MCF 10A (cell line): ENCODE measurements at regions not wholly inside any gene's neighbourhood (a gene's known extent, or its start where the extent isn't known, plus 50 kb on each side); places are given as distances from the start of the nearest gene placed in this dataset.

Source experiments
- BruUV-seq: library from RNA; stranded (reverse); fragments of 400-500 nt; replicated peaks from 2 replicates; lab custom pipeline; 2021; lab: Mats Ljungman, UMichigan
- CTCF ChIA-PET: fragments of 300-600 bp; sonication (Branson Sonifier 250); formaldehyde crosslinking; extraction: SDS; loops from one replicate; lab custom pipeline; 2021; ENCODE audit warnings: antibody characterized with exemption, inconsistent platforms; lab: Yijun Ruan, JAX
- POLR2A ChIA-PET: fragments of 300-600, 350-650 bp; sonication (Branson Sonifier 250); formaldehyde crosslinking; extraction: SDS; loops from one replicate; lab custom pipeline; 2020; ENCODE audit warnings: antibody characterized with exemption, inconsistent platforms; lab: Yijun Ruan, JAX
- DNase-seq: peaks from one replicate; pipeline ENCODE4 v3.0.0-alpha.2; 2018; ENCODE audit not compliant: unreplicated experiment
- H3K27ac Mint-ChIP-seq: one replicate; pipeline ENCODE4 v1.8.0; 2022; ENCODE audit warnings: mild to moderate bottlenecking, low read depth, mixed read lengths; ENCODE audit not compliant: unreplicated experiment
- H3K27me3 Mint-ChIP-seq: one replicate; pipeline ENCODE4 v1.8.0; 2022; ENCODE audit warnings: mixed read lengths; ENCODE audit not compliant: insufficient read depth, unreplicated experiment
- H3K36me3 Mint-ChIP-seq: one replicate; pipeline ENCODE4 v1.8.0; 2022; ENCODE audit warnings: mild to moderate bottlenecking, moderate library complexity, mixed read lengths; ENCODE audit not compliant: insufficient read depth, unreplicated experiment
- H3K4me1 Mint-ChIP-seq: one replicate; pipeline ENCODE4 v1.8.0; 2022; ENCODE audit warnings: mixed read lengths; ENCODE audit not compliant: insufficient read depth, unreplicated experiment
- H3K4me3 Mint-ChIP-seq: one replicate; pipeline ENCODE4 v1.8.0; 2022; ENCODE audit warnings: mild to moderate bottlenecking, moderate library complexity, mixed read lengths; ENCODE audit not compliant: unreplicated experiment
- H3K9me3 Mint-ChIP-seq: one replicate; pipeline ENCODE4 v1.8.0; 2022; ENCODE audit warnings: mixed read lengths; ENCODE audit not compliant: unreplicated experiment
- intact Hi-C: fragments of 100-400 bp; cut with micrococcal nuclease; formaldehyde crosslinking; loops from 2 replicates; pipeline ENCODE4 v1.14.1; 2022
- TF ChIP-seq, protein P1 (sequence below): fragments of 200-600 bp; IDR thresholded peaks from one replicate; pipeline ENCODE4 v1.8.0; 2022; ENCODE audit warnings: antibody characterized with exemption, mild to moderate bottlenecking; ENCODE audit not compliant: unreplicated experiment

DNA sequence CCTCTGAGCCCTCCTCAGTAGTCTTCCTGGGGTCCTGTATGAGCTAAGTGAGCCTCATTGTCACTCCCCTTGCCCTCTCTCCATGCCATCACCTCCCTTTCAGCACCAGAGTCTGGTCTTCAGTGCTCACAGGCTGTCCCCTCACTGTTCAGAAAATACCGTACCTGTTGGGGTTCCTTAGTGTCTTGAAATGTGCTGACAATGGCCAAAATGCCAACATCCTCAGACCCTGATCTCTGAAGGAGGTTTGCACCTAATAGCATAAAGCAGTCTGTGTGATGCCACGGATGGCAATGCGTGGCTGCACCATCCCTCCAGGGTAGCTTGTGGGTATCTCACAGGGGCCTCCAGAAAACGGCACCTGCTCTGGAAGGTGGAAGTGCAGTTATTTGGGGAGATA, 301.0 kb upstream of the TLE3 start:
- POLR2A ChIA-PET = interaction anchor here (0.7 kb wide), 1 partner anchor 16 kb away, joined by 3 read pairs; no protein-coding TSS in a partner anchor
- DNase-seq = no peak
- CTCF ChIA-PET = interaction anchor here (0.9 kb wide), 1 partner anchor 158 kb away, joined by 3 read pairs; no protein-coding TSS in a partner anchor
- BruUV-seq = no TSS peak
- no peak overlapping the region for H3K27ac Mint-ChIP-seq
- H3K4me1 Mint-ChIP-seq = no peaks in the 10 kb centered on the region
- no peak overlapping the region for H3K4me3 Mint-ChIP-seq
- no peaks in the 10 kb centered on the region for H3K36me3 Mint-ChIP-seq
- peaks cover 54% of the 10 kb centered on the region for H3K27me3 Mint-ChIP-seq
- H3K9me3 Mint-ChIP-seq = no peaks in the 10 kb centered on the region
- intact Hi-C loops = no loop called here
- TF ChIP-seq, protein P1, sequence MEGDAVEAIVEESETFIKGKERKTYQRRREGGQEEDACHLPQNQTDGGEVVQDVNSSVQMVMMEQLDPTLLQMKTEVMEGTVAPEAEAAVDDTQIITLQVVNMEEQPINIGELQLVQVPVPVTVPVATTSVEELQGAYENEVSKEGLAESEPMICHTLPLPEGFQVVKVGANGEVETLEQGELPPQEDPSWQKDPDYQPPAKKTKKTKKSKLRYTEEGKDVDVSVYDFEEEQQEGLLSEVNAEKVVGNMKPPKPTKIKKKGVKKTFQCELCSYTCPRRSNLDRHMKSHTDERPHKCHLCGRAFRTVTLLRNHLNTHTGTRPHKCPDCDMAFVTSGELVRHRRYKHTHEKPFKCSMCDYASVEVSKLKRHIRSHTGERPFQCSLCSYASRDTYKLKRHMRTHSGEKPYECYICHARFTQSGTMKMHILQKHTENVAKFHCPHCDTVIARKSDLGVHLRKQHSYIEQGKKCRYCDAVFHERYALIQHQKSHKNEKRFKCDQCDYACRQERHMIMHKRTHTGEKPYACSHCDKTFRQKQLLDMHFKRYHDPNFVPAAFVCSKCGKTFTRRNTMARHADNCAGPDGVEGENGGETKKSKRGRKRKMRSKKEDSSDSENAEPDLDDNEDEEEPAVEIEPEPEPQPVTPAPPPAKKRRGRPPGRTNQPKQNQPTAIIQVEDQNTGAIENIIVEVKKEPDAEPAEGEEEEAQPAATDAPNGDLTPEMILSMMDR = no peak

DNA sequence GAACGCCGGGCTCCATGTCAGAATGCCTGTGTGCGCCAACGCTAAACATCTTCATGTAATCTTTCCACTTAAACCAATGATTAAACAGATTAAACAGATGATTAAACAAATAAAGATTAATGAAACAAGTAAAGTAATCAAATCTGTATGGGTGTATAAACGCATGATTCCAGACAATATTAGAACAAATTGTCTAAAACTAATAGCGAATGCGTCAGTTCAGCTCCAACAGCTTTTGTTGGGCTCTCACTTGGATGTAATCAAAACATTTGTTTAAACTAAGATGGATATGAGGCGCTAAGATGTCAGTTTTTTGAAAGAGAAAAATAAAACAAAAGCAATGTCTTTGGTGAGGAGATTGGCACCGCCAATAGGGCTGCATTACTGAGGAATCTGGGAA, 299.1 kb upstream of the TLE3 start:
- Mint-ChIP-seq H3K9me3 (no peaks in the 10 kb centered on the region), H3K4me3 (no peak overlapping the region), H3K36me3 (no peaks in the 10 kb centered on the region), H3K27ac (no peak overlapping the region), H3K4me1 (peaks cover 5% of the 10 kb centered on the region), H3K27me3 (peaks cover 41% of the 10 kb centered on the region)
- intact Hi-C loops = no loop called here
- ChIA-PET POLR2A (interaction anchor here (1.1 kb wide), 1 partner anchor 28 kb away, joined by 3 read pairs; no protein-coding TSS in a partner anchor), CTCF (no interaction called here)
- BruUV-seq = no TSS peak
- TF ChIP-seq, protein P1 = no peak
- DNase-seq = no peak

DNA sequence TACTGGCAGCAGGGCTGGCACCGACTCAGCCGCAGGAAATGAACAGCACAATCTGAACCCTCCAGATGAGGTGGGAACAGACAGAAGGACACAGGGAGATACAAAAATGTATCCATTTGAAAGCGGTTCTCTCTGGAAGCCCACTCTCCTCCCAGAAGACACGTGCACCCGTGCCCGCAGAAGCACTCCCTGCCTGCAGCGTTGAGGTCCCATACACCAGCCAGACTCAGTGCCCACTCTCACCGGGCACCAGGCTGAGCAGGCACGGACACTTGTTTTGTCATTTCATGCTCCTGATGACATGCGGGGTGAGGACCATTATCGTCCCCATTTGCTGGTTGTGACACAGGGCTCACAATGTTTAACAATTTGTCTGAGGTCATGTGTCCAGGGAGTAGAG, 297.4 kb upstream of the TLE3 start:
- ChIA-PET CTCF (no interaction called here), POLR2A (no interaction called here)
- Mint-ChIP-seq H3K36me3 (no peaks in the 10 kb centered on the region), H3K9me3 (no peaks in the 10 kb centered on the region), H3K4me1 (peaks cover 5% of the 10 kb centered on the region), H3K4me3 (no peak overlapping the region), H3K27me3 (peaks cover 32% of the 10 kb centered on the region), H3K27ac (no peak overlapping the region)
- DNase-seq = no peak
- no TSS peak for BruUV-seq
- intact Hi-C loops = no loop called here
- TF ChIP-seq, protein P1 = no peak

DNA sequence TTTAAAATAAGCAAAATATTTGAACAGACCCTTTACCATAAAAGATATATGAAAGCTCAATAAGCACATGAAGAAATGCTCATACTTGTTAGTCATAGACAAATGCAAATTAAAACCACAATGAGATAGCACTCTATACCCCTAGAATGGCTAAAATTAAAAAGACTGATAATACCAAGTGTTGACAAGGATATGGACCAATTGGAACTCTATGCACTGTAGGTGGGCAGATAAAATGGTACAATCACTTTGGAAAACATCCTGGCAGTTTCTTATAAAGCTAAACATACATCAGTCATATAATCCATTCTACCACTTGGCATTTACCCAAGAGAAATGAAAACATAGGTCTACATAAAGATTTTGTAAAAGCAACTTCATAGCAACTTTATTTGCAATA, 293.0 kb upstream of the TLE3 start:
- no peak overlapping the region for H3K27ac Mint-ChIP-seq
- ChIA-PET CTCF (interaction anchor here (0.6 to 1.6 kb wide), 2 partner anchors 10 to 666 kb away, joined by 3 to 4 read pairs; no protein-coding TSS in a partner anchor), POLR2A (interaction anchor here (1.7 kb wide), 1 partner anchor 13 kb away, joined by 4 read pairs; no protein-coding TSS in a partner anchor)
- intact Hi-C loops = no loop called here
- H3K9me3 Mint-ChIP-seq = no peaks in the 10 kb centered on the region
- no peak for DNase-seq
- peaks cover 16% of the 10 kb centered on the region for H3K27me3 Mint-ChIP-seq
- BruUV-seq = no TSS peak
- no peaks in the 10 kb centered on the region for H3K36me3 Mint-ChIP-seq
- TF ChIP-seq, protein P1 = no peak
- H3K4me3 Mint-ChIP-seq = no peak overlapping the region
- H3K4me1 Mint-ChIP-seq = peaks cover 5% of the 10 kb centered on the region
